ENCODE measurements at regions not wholly inside any gene's neighbourhood (a gene's known extent, or its start where the extent isn't known, plus 50 kb on each side); places are given as distances from the start of the nearest gene placed in this dataset.

- Histone ChIP-seq H3K27ac (no peak overlapping the region), H2AFZ (ENCODE audit: low read depth) (no peak overlapping the region), H3K4me3 (IDR thresholded peaks at IDR 0.05; ENCODE audit: insufficient read depth, low read depth, low read length) (no peak overlapping the region), H3K4me2 (no peak overlapping the region), H4K20me1 (ENCODE audit: insufficient read depth) (no peaks in the 10 kb centered on the region), H3K79me2 (ENCODE audit: insufficient read depth, low read depth) (no peaks in the 10 kb centered on the region), H3K27me3 (ENCODE audit: insufficient read depth, low read depth) (peaks cover 44% of the 10 kb centered on the region), H3K4me1 (ENCODE audit: low read depth, poor library complexity, severe bottlenecking) (no peaks in the 10 kb centered on the region), H3K36me3 (ENCODE audit: insufficient read depth) (no peaks in the 10 kb centered on the region), H3K9ac (no peak overlapping the region)
- TF ChIP-seq CTCF (conservative IDR thresholded peaks at IDR 0.05; ENCODE audit: low read depth, low read length): no peak
These were observed 60.3 kb upstream of the DLK1 start for GRCh38 chr14:100666403-100666802.

GRCh38 chr14:100666851-100667250 is 59.8 kb upstream of the DLK1 start:
- Histone ChIP-seq H3K4me1 (ENCODE audit: low read depth, poor library complexity, severe bottlenecking) (no peaks in the 10 kb centered on the region), H2AFZ (ENCODE audit: low read depth) (no peak overlapping the region), H4K20me1 (ENCODE audit: insufficient read depth) (no peaks in the 10 kb centered on the region), H3K9ac (no peak overlapping the region), H3K27me3 (ENCODE audit: insufficient read depth, low read depth) (peaks cover 48% of the 10 kb centered on the region), H3K36me3 (ENCODE audit: insufficient read depth) (no peaks in the 10 kb centered on the region), H3K27ac (no peak overlapping the region), H3K4me2 (no peak overlapping the region), H3K79me2 (ENCODE audit: insufficient read depth, low read depth) (no peaks in the 10 kb centered on the region), H3K4me3 (IDR thresholded peaks at IDR 0.05; ENCODE audit: insufficient read depth, low read depth, low read length) (no peak overlapping the region)
- TF ChIP-seq CTCF (conservative IDR thresholded peaks at IDR 0.05; ENCODE audit: low read depth, low read length): no peak

GRCh38 chr14:100667656-100668055 is 59.0 kb upstream of the DLK1 start:
- H4K20me1 ChIP-seq (ENCODE audit: insufficient read depth): no peaks in the 10 kb centered on the region
- no peak overlapping the region for H2AFZ ChIP-seq (ENCODE audit: low read depth)
- no peaks in the 10 kb centered on the region for H3K36me3 ChIP-seq (ENCODE audit: insufficient read depth)
- H3K79me2 ChIP-seq (ENCODE audit: insufficient read depth, low read depth): no peaks in the 10 kb centered on the region
- no peak overlapping the region for H3K4me3 ChIP-seq (IDR thresholded peaks at IDR 0.05; ENCODE audit: insufficient read depth, low read depth, low read length)
- no peaks in the 10 kb centered on the region for H3K4me1 ChIP-seq (ENCODE audit: low read depth, poor library complexity, severe bottlenecking)
- H3K27ac ChIP-seq: no peak overlapping the region
- H3K27me3 ChIP-seq (ENCODE audit: insufficient read depth, low read depth): peaks cover 52% of the 10 kb centered on the region
- no peak for TF ChIP-seq CTCF (conservative IDR thresholded peaks at IDR 0.05; ENCODE audit: low read depth, low read length)
- no peak overlapping the region for H3K4me2 ChIP-seq
- H3K9ac ChIP-seq: no peak overlapping the region

GRCh38 chr14:100668352-100668751 is 58.3 kb upstream of the DLK1 start:
- no peak for TF ChIP-seq CTCF (conservative IDR thresholded peaks at IDR 0.05; ENCODE audit: low read depth, low read length)
- Histone ChIP-seq H3K79me2 (ENCODE audit: insufficient read depth, low read depth) (no peaks in the 10 kb centered on the region), H3K4me1 (ENCODE audit: low read depth, poor library complexity, severe bottlenecking) (no peaks in the 10 kb centered on the region), H3K4me2 (no peak overlapping the region), H3K36me3 (ENCODE audit: insufficient read depth) (no peaks in the 10 kb centered on the region), H4K20me1 (ENCODE audit: insufficient read depth) (no peaks in the 10 kb centered on the region), H3K27me3 (ENCODE audit: insufficient read depth, low read depth) (peaks cover 59% of the 10 kb centered on the region), H3K4me3 (IDR thresholded peaks at IDR 0.05; ENCODE audit: insufficient read depth, low read depth, low read length) (no peak overlapping the region), H3K27ac (no peak overlapping the region), H3K9ac (no peak overlapping the region), H2AFZ (ENCODE audit: low read depth) (no peak overlapping the region)
